CD14-positive monocyte (primary cell): ENCODE measurements at regions not wholly inside any gene's neighbourhood (a gene's known extent, or its start where the extent isn't known, plus 50 kb on each side); places are given as distances from the start of the nearest gene placed in this dataset.

ENCODE experiments used
- DNase-seq, 3 donors: peaks; one replicate each; pipeline ENCODE4 v3.0.0-alpha.2; 2011 to 2022
- H2AFZ ChIP-seq: 2 replicates; pipeline ENCODE4 v1.6.0; 2012; ENCODE audit warnings: mild to moderate bottlenecking, low read depth, low read length, inconsistent platforms; ENCODE audit not compliant: insufficient read depth, poor library complexity, severe bottlenecking
- H3K27ac ChIP-seq, 2 donors: 1 replicate in 1 of 2; 2 replicates in 1 of 2; pipeline ENCODE4 v1.5.1; 2012 to 2013; ENCODE audit warnings: low read length in 2 of 2, control low read depth in 1 of 2, inconsistent platforms in 1 of 2, low read depth in 1 of 2, mild to moderate bottlenecking in 1 of 2
- H3K27me3 ChIP-seq, 2 donors: one replicate each; pipeline versions ENCODE4 v1.6.0 to v1.6.1; 2011 to 2013; ENCODE audit warnings: low read length in 2 of 2; ENCODE audit not compliant: control insufficient read depth in 2 of 2, insufficient read depth in 2 of 2
- H3K36me3 ChIP-seq, 2 donors: replicated peaks in 1 of 2; 1 replicate in 1 of 2; 2 replicates in 1 of 2; pipeline versions ENCODE4 v1.5.1 to v1.6.1; 2012 to 2013; ENCODE audit warnings: low read length in 2 of 2, control low read depth in 1 of 2, inconsistent platforms in 1 of 2, mild to moderate bottlenecking in 1 of 2; ENCODE audit not compliant: insufficient read depth in 2 of 2, control insufficient read depth in 1 of 2
- H3K4me1 ChIP-seq, 2 donors: 1 replicate in 1 of 2; 2 replicates in 1 of 2; pipeline versions ENCODE4 v1.5.1 to v1.6.1; 2012 to 2013; ENCODE audit warnings: low read length in 2 of 2, control low read depth in 1 of 2, inconsistent platforms in 1 of 2, mild to moderate bottlenecking in 1 of 2, moderate library complexity in 1 of 2; ENCODE audit not compliant: insufficient read depth in 2 of 2, control insufficient read depth in 1 of 2
- H3K4me2 ChIP-seq: replicated peaks from 2 replicates; pipeline ENCODE3; 2012; ENCODE audit warnings: low read length, moderate library complexity, mild to moderate bottlenecking; ENCODE audit not compliant: poor library complexity, severe bottlenecking; ENCODE audit errors: extremely low read depth
- H3K4me3 ChIP-seq, 3 experiments: fragments of 200-600 bp in 1 of 3; sonication (generic) in 1 of 3; replicated peaks in 1 of 3; 1 replicate in 2 of 3; 2 replicates in 1 of 3; pipeline ENCODE4 v1.5.1; 2011 to 2013; ENCODE audit warnings: low read length in 3 of 3, mild to moderate bottlenecking in 3 of 3, control low read depth in 2 of 3, low read depth in 2 of 3, inconsistent platforms in 1 of 3, moderate library complexity in 1 of 3
- H3K79me2 ChIP-seq: 2 replicates; pipeline ENCODE4 v1.6.0; 2012; ENCODE audit warnings: mild to moderate bottlenecking, control low read depth, inconsistent platforms, low read length, moderate library complexity; ENCODE audit not compliant: insufficient read depth
- H3K9ac ChIP-seq: 2 replicates; pipeline ENCODE4 v1.6.0; 2017; ENCODE audit warnings: low read length, mild to moderate bottlenecking; ENCODE audit not compliant: insufficient read depth, poor library complexity, severe bottlenecking
- H3K9me3 ChIP-seq, 2 donors: replicated peaks in 1 of 2; 1 replicate in 1 of 2; 2 replicates in 1 of 2; pipeline versions ENCODE4 v1.5.1 to v1.6.1; 2012 to 2013; ENCODE audit warnings: low read length in 2 of 2, control low read depth in 1 of 2; ENCODE audit not compliant: control insufficient read depth in 1 of 2, insufficient read depth in 1 of 2
- H4K20me1 ChIP-seq: 2 replicates; pipeline ENCODE4 v1.6.0; 2012; ENCODE audit warnings: mild to moderate bottlenecking, low read length, control low read depth, moderate library complexity; ENCODE audit not compliant: insufficient read depth
- H3K27ac Mint-ChIP-seq, 7 donors: one replicate each; pipeline ENCODE4 v1.8.0; 2020; ENCODE audit warnings: mild to moderate bottlenecking in 7 of 7, mixed read lengths in 7 of 7, moderate library complexity in 6 of 7, inconsistent platforms in 2 of 7
- H3K27me3 Mint-ChIP-seq, 3 donors: one replicate each; pipeline ENCODE4 v1.8.0; 2021 to 2022; ENCODE audit warnings: low read depth in 3 of 3, mild to moderate bottlenecking in 3 of 3, mixed read lengths in 3 of 3, moderate library complexity in 3 of 3, inconsistent platforms in 1 of 3
- H3K36me3 Mint-ChIP-seq, 2 donors: one replicate each; pipeline ENCODE4 v1.8.0; 2020; ENCODE audit warnings: mixed read lengths in 2 of 2, inconsistent platforms in 1 of 2, mild to moderate bottlenecking in 1 of 2
- H3K4me1 Mint-ChIP-seq: one replicate; pipeline ENCODE4 v1.8.0; 2020; ENCODE audit warnings: mild to moderate bottlenecking, mixed read lengths
- H3K4me3 Mint-ChIP-seq, 2 donors: one replicate each; pipeline ENCODE4 v1.8.0; 2020; ENCODE audit warnings: mild to moderate bottlenecking in 2 of 2, mixed read lengths in 2 of 2, moderate library complexity in 1 of 2
- H3K9me3 Mint-ChIP-seq, 7 donors: one replicate each; pipeline ENCODE4 v1.8.0; 2020 to 2022; ENCODE audit warnings: mixed read lengths in 7 of 7, mild to moderate bottlenecking in 6 of 7, moderate library complexity in 6 of 7, inconsistent platforms in 2 of 7
- CTCF ChIP-seq: fragments of 200-600 bp; IDR thresholded peaks from one replicate; pipeline ENCODE4 v1.8.0; 2022; ENCODE audit warnings: antibody characterized with exemption, mild to moderate bottlenecking
- WGBS: methylation state at CpG from one replicate; pipeline ENCODE4 v1.1.5; 2013; ENCODE audit warnings: missing lambda C conversion rate; ENCODE audit not compliant: insufficient coverage; 5-methylcytosine and 5-hydroxymethylcytosine counted together
- intact Hi-C, 2 donors: fragments of 100-400 bp; cut with micrococcal nuclease; formaldehyde crosslinking; loops; one replicate each; pipeline versions ENCODE4 v1.15.0 to v1.15.1; 2023

- WGBS, result 10% methylated on average over 2 of the region's 5 CpGs
- Mint-ChIP-seq H3K4me3 (no peak overlapping the region), H3K36me3 (no peaks in the 10 kb centered on the region), H3K27me3 (peaks cover 23 to 62% (median 33%) of the 10 kb centered on the region in 3 donors), H3K4me1 (no peaks in the 10 kb centered on the region), H3K27ac (no peak overlapping the region), H3K9me3 (peaks cover 0 to 2% (median 0%) of the 10 kb centered on the region in 7 donors)
- no peak overlapping the region for H3K9ac ChIP-seq
- no peaks in the 10 kb centered on the region for H3K36me3 ChIP-seq
- H2AFZ ChIP-seq, result no peak overlapping the region
- H3K27me3 ChIP-seq, result peaks cover 39 to 45% of the 10 kb centered on the region in 2 donors
- H3K4me3 ChIP-seq, result no peak overlapping the region
- H3K79me2 ChIP-seq, result no peaks in the 10 kb centered on the region
- DNase-seq, result no peak
- no peak for TF ChIP-seq CTCF
- H4K20me1 ChIP-seq, result no peaks in the 10 kb centered on the region
- H3K27ac ChIP-seq, result no peak overlapping the region
- H3K4me2 ChIP-seq, result no peak overlapping the region
- intact Hi-C loops, result no loop called here
- no peaks in the 10 kb centered on the region for H3K4me1 ChIP-seq
- H3K9me3 ChIP-seq, result no peaks in the 10 kb centered on the region
These were observed 84.4 kb upstream of the CISTR start for GRCh38 chr12:53836119-53836655.

- intact Hi-C loops, result no loop called here
- no peak overlapping the region for H3K27ac Mint-ChIP-seq
These were observed 87.2 kb upstream of the CISTR start for GRCh38 chr12:53838978-53839377.

More at GRCh38 chr12:53838978-53839377, 87.2 kb upstream of the CISTR start:
- no peaks in the 10 kb centered on the region for H3K4me1 Mint-ChIP-seq
- H4K20me1 ChIP-seq, result no peaks in the 10 kb centered on the region
- H3K27me3 Mint-ChIP-seq, result peaks cover 31 to 63% (median 33%) of the 10 kb centered on the region in 3 donors
- peaks cover 0 to 2% (median 0%) of the 10 kb centered on the region in 7 donors for H3K9me3 Mint-ChIP-seq
- DNase-seq, result no peak
- H3K36me3 ChIP-seq, result no peaks in the 10 kb centered on the region
- no peak overlapping the region for H2AFZ ChIP-seq
- no peak overlapping the region for H3K27ac ChIP-seq
- H3K4me3 ChIP-seq, result no peak overlapping the region
- no peaks in the 10 kb centered on the region for H3K79me2 ChIP-seq
- peak overlapping the region in 1 of 2 donors; percentile 6 for H3K4me3 Mint-ChIP-seq
- WGBS, result 90% methylated on average over 1 of the region's 2 CpGs
- TF ChIP-seq CTCF, result no peak
- H3K4me2 ChIP-seq, result no peak overlapping the region
- no peak overlapping the region for H3K9ac ChIP-seq
- no peaks in the 10 kb centered on the region for H3K36me3 Mint-ChIP-seq
- no peaks in the 10 kb centered on the region for H3K9me3 ChIP-seq
- no peaks in the 10 kb centered on the region for H3K4me1 ChIP-seq
- H3K27me3 ChIP-seq, result peaks cover 22 to 45% of the 10 kb centered on the region in 2 donors
